HT1080 (cell line): ENCODE measurements at regions not wholly inside any gene's neighbourhood (a gene's known extent, or its start where the extent isn't known, plus 50 kb on each side); places are given as distances from the start of the nearest gene placed in this dataset.
"Not testable (repeated sequence)": the region's sequence is repeated elsewhere in the genome, so short reads cannot be mapped to it uniquely, and the experiment has no call there.

Source experiments
- DNase-seq: peaks from one replicate; pipeline ENCODE4 v3.0.0-alpha.2; 2015; ENCODE audit warnings: low read depth

- no peak for DNase-seq
Observed at GRCh38 chr1:45258059-45258650, 51.8 kb upstream of the ZSWIM5 start.

GRCh38 chr1:45259053-45259452 is 52.6 kb upstream of the ZSWIM5 start:
- no peak for DNase-seq

GRCh38 chr1:45260244-45260643 is 53.8 kb upstream of the ZSWIM5 start:
- DNase-seq: no peak

GRCh38 chr1:45263132-45263531 is 56.7 kb upstream of the ZSWIM5 start:
- no peak for DNase-seq

GRCh38 chr1:45265244-45265643 is 58.8 kb upstream of the ZSWIM5 start:
- DNase-seq: no peak

GRCh38 chr1:45266151-45266801 is 59.9 kb upstream of the ZSWIM5 start:
- DNase-seq: peak; percentile 70

GRCh38 chr1:45268310-45268709 is 58.4 kb upstream of the HPDL start:
- DNase-seq: not testable (repeated sequence)

GRCh38 chr1:45272267-45272666 is 54.4 kb upstream of the HPDL start:
- DNase-seq: not testable (repeated sequence)

GRCh38 chr1:45272913-45273371 is 53.8 kb upstream of the HPDL start:
- peak; percentile 7 for DNase-seq

- peak; percentile 2 for DNase-seq
Observed at GRCh38 chr1:45275054-45275453, 51.6 kb upstream of the HPDL start.
